Spleen (tissue), 7 donors: ENCODE measurements at regions not wholly inside any gene's neighbourhood (a gene's known extent, or its start where the extent isn't known, plus 50 kb on each side); places are given as distances from the start of the nearest gene placed in this dataset.
"Not testable (repeated sequence)": the region's sequence is repeated elsewhere in the genome, so short reads cannot be mapped to it uniquely, and the experiment has no call there.

ENCODE experiments used
- CTCF ChIP-seq, 11 experiments: fragments of 200-600 bp in 7 of 11; fragments of 450-650 bp in 4 of 11; sonication (generic) in 4 of 11; IDR thresholded peaks in 8 of 11; conservative IDR thresholded peaks in 3 of 11; 1 replicate in 7 of 11; 2 replicates in 4 of 11; pipeline versions ENCODE4 v1.4.0 to v1.8.0; 2016 to 2021; ENCODE audit warnings: antibody characterized with exemption in 11 of 11, inconsistent platforms in 4 of 11, mild to moderate bottlenecking in 1 of 11
- POLR2A ChIP-seq, 3 donors: fragments of 450-650 bp; IDR thresholded peaks; one replicate each; pipeline ENCODE4 v1.5.1; 2017; ENCODE audit warnings: antibody characterized with exemption in 3 of 3, mild to moderate bottlenecking in 1 of 3
- POLR2AphosphoS5 ChIP-seq, 3 donors: sonication (generic); formaldehyde crosslinking; IDR thresholded peaks; one replicate each; pipeline ENCODE4 v1.5.1; 2017; ENCODE audit warnings: antibody characterized with exemption in 3 of 3
- donor health status: DM: no; HTN: no; CAD: no; lungs with moderate emphysema.
- donor health status: DM: no; HTN: no; CAD: no.
- donor health status: DM: no; HTN: no; CAD: no.

GRCh38 chr20:25932806-25933205 lies 236.2 kb upstream of the ZNF337 start:
- not testable (repeated sequence) for TF ChIP-seq CTCF (IDR thresholded peaks at IDR 0.05 in 8 of 11, conservative IDR thresholded peaks at IDR 0.05 in 3 of 11); POLR2AphosphoS5 (IDR thresholded peaks at IDR 0.05); POLR2A (IDR thresholded peaks at IDR 0.05)
